GM12878 (cell line): ENCODE measurements at regions not wholly inside any gene's neighbourhood (a gene's known extent, or its start where the extent isn't known, plus 50 kb on each side); places are given as distances from the start of the nearest gene placed in this dataset.

Experiments
- ATAC-seq: fragments of 200-7000 bp; cut with Tn5 transposase; 3 replicates; pipeline ENCODE4 v1.9.1; 2020; ENCODE audit warnings: mild to moderate bottlenecking, moderate library complexity
- BruUV-seq: library from RNA; stranded (reverse); fragments of 400-500 nt; replicated peaks from 2 replicates; lab custom pipeline; 2021; lab: Mats Ljungman, UMichigan
- CTCF ChIA-PET: fragments of 300-600 bp; sonication (Branson Sonifier 250); formaldehyde crosslinking; extraction: SDS; loops from one replicate; lab custom pipeline; 2021; ENCODE audit warnings: inconsistent platforms; lab: Yijun Ruan, JAX
- POLR2A ChIA-PET: fragments of 350-600 bp; formaldehyde crosslinking; extraction: SDS; loops from one replicate; lab custom pipeline; 2021; ENCODE audit warnings: inconsistent platforms; lab: Charles Lee
- RAD21 ChIA-PET: fragments of 300-600 bp; sonication (Branson Sonifier 250); formaldehyde crosslinking; loops from one replicate; lab custom pipeline; 2023; ENCODE audit warnings: antibody characterized with exemption; ENCODE audit not compliant: unreplicated experiment; lab: Charles Lee
- SMC1A ChIA-PET: fragments of 300-600 bp; sonication (Branson Sonifier 250); formaldehyde crosslinking; loops from one replicate; lab custom pipeline; 2023; ENCODE audit not compliant: unreplicated experiment, uncharacterized antibody; lab: Charles Lee
- DNase-seq: peaks from one replicate; pipeline ENCODE4 v3.0.0-alpha.2; 2011; ENCODE audit warnings: low read depth, low spot score
- FAIRE-seq: peaks from 3 replicates; lab custom pipeline; 2011; peaks lifted over from hg19 to GRCh38; lab: Jason Lieb, UNC
- H2AFZ ChIP-seq: 2 replicates; pipeline ENCODE4 v1.6.0; 2011; ENCODE audit warnings: low read depth, low read length, control low read depth; ENCODE audit not compliant: control insufficient read depth
- H3K27ac ChIP-seq: 2 replicates; pipeline ENCODE4 v1.5.1; 2011; ENCODE audit warnings: control low read depth; ENCODE audit not compliant: control insufficient read depth, insufficient read depth
- H3K27me3 ChIP-seq, 2 experiments: replicated peaks in 1 of 2; 2 replicates each; pipeline versions ENCODE4 v1.6.0 to v1.6.1; 2011; ENCODE audit warnings: low read length in 1 of 2; ENCODE audit not compliant: control insufficient read depth in 2 of 2, insufficient read depth in 2 of 2
- H3K36me3 ChIP-seq, 2 experiments: 2 replicates each; pipeline ENCODE4 v1.5.1; 2011; ENCODE audit warnings: low read length in 1 of 2; ENCODE audit not compliant: control insufficient read depth in 2 of 2, insufficient read depth in 2 of 2
- H3K4me1 ChIP-seq: 2 replicates; pipeline ENCODE4 v1.6.1; 2011; ENCODE audit warnings: mild to moderate bottlenecking, low read length, moderate library complexity, mixed read lengths; ENCODE audit not compliant: control insufficient read depth, insufficient read depth
- H3K4me2 ChIP-seq: 2 replicates; pipeline ENCODE4 v1.6.0; 2011; ENCODE audit warnings: control low read depth; ENCODE audit not compliant: control insufficient read depth, insufficient read depth
- H3K4me3 ChIP-seq: fragments of 200-600 bp; sonication (generic); 2 replicates; pipeline ENCODE4 v1.5.1; 2016
- H3K79me2 ChIP-seq: 2 replicates; pipeline ENCODE4 v1.6.0; 2011; ENCODE audit warnings: low read length; ENCODE audit not compliant: control insufficient read depth, insufficient read depth
- H3K9ac ChIP-seq: 2 replicates; pipeline ENCODE4 v1.8.0; 2011; ENCODE audit warnings: low read length, control low read depth, mixed read lengths; ENCODE audit not compliant: control insufficient read depth, insufficient read depth
- H3K9me3 ChIP-seq: replicated peaks from 3 replicates; pipeline ENCODE4 v1.5.1; 2011; ENCODE audit warnings: mild to moderate bottlenecking, low read length; ENCODE audit not compliant: control insufficient read depth, insufficient read depth
- H4K20me1 ChIP-seq: 2 replicates; pipeline ENCODE4 v1.6.0; 2011; ENCODE audit not compliant: control insufficient read depth, insufficient read depth
- BRCA1 ChIP-seq: IDR thresholded peaks from 2 replicates; pipeline ENCODE4 v1.6.1; 2011; ENCODE audit warnings: low read depth, low read length, improper control_type of control experiment
- CBX3 ChIP-seq: fragments of 200-600 bp; sonication (generic); IDR thresholded peaks from 2 replicates; pipeline ENCODE4 v1.6.1; 2016; ENCODE audit warnings: low read depth, borderline replicate concordance
- CEBPZ ChIP-seq: fragments of 150-350 bp; IDR thresholded peaks from 2 replicates; pipeline ENCODE4 v1.6.1; 2016; ENCODE audit warnings: low read depth, low read length
- EED ChIP-seq: sonication (generic); IDR thresholded peaks from 2 replicates; pipeline ENCODE4 v1.6.1; 2016; ENCODE audit warnings: antibody characterized with exemption, low read depth
- FOXK2 ChIP-seq: fragments of 450-650 bp; IDR thresholded peaks from 2 replicates; pipeline ENCODE4 v1.6.1; 2017; ENCODE audit warnings: mild to moderate bottlenecking, moderate library complexity
- IKZF1 ChIP-seq: fragments of 450-650 bp; conservative IDR thresholded peaks from 2 replicates; pipeline ENCODE4 v1.6.1; 2017; ENCODE audit warnings: antibody characterized with exemption, mild to moderate bottlenecking
- IKZF2 ChIP-seq, 2 experiments: fragments of 450-650 bp; IDR thresholded peaks; 2 replicates each; pipeline ENCODE4 v1.6.1; 2017; ENCODE audit warnings: mild to moderate bottlenecking in 2 of 2, moderate library complexity in 2 of 2
- MAX ChIP-seq: IDR thresholded peaks from 2 replicates; pipeline ENCODE4 v1.6.1; 2012; ENCODE audit warnings: low read depth, low read length, improper control_type of control experiment
- NBN ChIP-seq: fragments of 450-650 bp; IDR thresholded peaks from 2 replicates; pipeline ENCODE4 v1.6.1; 2016
- NR2F1 ChIP-seq: fragments of 450-650 bp; conservative IDR thresholded peaks from 2 replicates; pipeline ENCODE4 v1.6.1; 2017; ENCODE audit warnings: mild to moderate bottlenecking
- PAX5 ChIP-seq: IDR thresholded peaks from 2 replicates; pipeline ENCODE4 v1.6.1; 2011; ENCODE audit warnings: low read depth, low read length, borderline replicate concordance
- RCOR1 ChIP-seq: conservative IDR thresholded peaks from 2 replicates; pipeline ENCODE4 v1.6.1; 2012; ENCODE audit warnings: low read depth, low read length, improper control_type of control experiment
- SIN3A ChIP-seq: IDR thresholded peaks from 2 replicates; pipeline ENCODE4 v1.6.1; 2012; ENCODE audit warnings: low read depth, low read length, improper control_type of control experiment
- SMARCA5 ChIP-seq: fragments of 450-650 bp; IDR thresholded peaks from 2 replicates; pipeline ENCODE4 v1.6.1; 2017; ENCODE audit warnings: mild to moderate bottlenecking
- SPI1 ChIP-seq: IDR thresholded peaks from 2 replicates; pipeline ENCODE4 v1.6.1; 2011; ENCODE audit warnings: low read depth, mild to moderate bottlenecking, low read length, moderate library complexity, borderline replicate concordance; ENCODE audit not compliant: insufficient read depth
- SUPT20H ChIP-seq: IDR thresholded peaks from 2 replicates; pipeline ENCODE4 v1.6.1; 2011; ENCODE audit warnings: low read depth, mild to moderate bottlenecking, low read length, moderate library complexity, borderline replicate concordance; ENCODE audit not compliant: control insufficient read depth
- TAF1 ChIP-seq: IDR thresholded peaks from 2 replicates; pipeline ENCODE4 v1.6.1; 2011; ENCODE audit warnings: mild to moderate bottlenecking, low read depth, low read length, borderline replicate concordance
- TARDBP ChIP-seq: IDR thresholded peaks from 2 replicates; pipeline ENCODE4 v1.6.1; 2016; ENCODE audit warnings: borderline replicate concordance
- WRNIP1 ChIP-seq: IDR thresholded peaks from 2 replicates; pipeline ENCODE4 v1.6.1; 2011; ENCODE audit warnings: low read depth, low read length, improper control_type of control experiment, borderline replicate concordance
- ZNF207 ChIP-seq: fragments of 450-650 bp; IDR thresholded peaks from 2 replicates; pipeline ENCODE4 v1.6.1; 2014; ENCODE audit warnings: antibody characterized with exemption, mild to moderate bottlenecking, borderline replicate concordance
- WGBS: methylation state at CpG from one replicate; pipeline ENCODE4 v1.1.6; 2016; ENCODE audit warnings: low lambda C conversion rate; ENCODE audit not compliant: insufficient replicate concordance, insufficient coverage; ENCODE audit errors: missing lambda C conversion rate; 5-methylcytosine and 5-hydroxymethylcytosine counted together
- in situ Hi-C: fragments of 300-500 bp; cut with MboI; formaldehyde crosslinking; loops from 9 replicates; pipeline ENCODE4 v1.14.3; 2018; ENCODE audit warnings: mixed read lengths
- intact Hi-C: fragments of 100-400 bp; cut with micrococcal nuclease; formaldehyde crosslinking; loops from one replicate; pipeline ENCODE4 v1.14.2; 2022; ENCODE audit not compliant: unreplicated experiment

- 17% methylated on average over 1 of the region's 1 CpG for WGBS
- FAIRE-seq (no peak), DNase-seq (no peak)
- H3K9me3 ChIP-seq = no peaks in the 10 kb centered on the region
- no peak overlapping the region for H3K4me3 ChIP-seq
- no peaks in the 10 kb centered on the region for H3K4me1 ChIP-seq
- ChIA-PET CTCF (no interaction called here), SMC1A (interaction anchor here (1.2 to 1.5 kb wide), 2 partner anchors 9 to 10 kb away, joined by 3 to 7 read pairs; no protein-coding TSS in a partner anchor)
- no peak overlapping the region for H3K4me2 ChIP-seq
- no peaks in the 10 kb centered on the region for H3K27me3 ChIP-seq
- intact Hi-C loops = no loop called here
- H2AFZ ChIP-seq = no peak overlapping the region
- BruUV-seq = no TSS peak
- TF ChIP-seq TAF1 = no peak
- TF ChIP-seq PAX5 = no peak
- no peak for TF ChIP-seq RCOR1
- no peak for TF ChIP-seq CBX3
- no peak for TF ChIP-seq IKZF1
- TF ChIP-seq SUPT20H = no peak
- no peak for TF ChIP-seq FOXK2
- TF ChIP-seq NR2F1 = no peak
- TF ChIP-seq SPI1 = no peak
- TF ChIP-seq SMARCA5 = no peak
- no peak for TF ChIP-seq WRNIP1
- no peak for TF ChIP-seq MAX
- no peak for TF ChIP-seq EED
- no peak for TF ChIP-seq TARDBP
- no peak for TF ChIP-seq NBN
- TF ChIP-seq CEBPZ = no peak
- no peak for TF ChIP-seq BRCA1
- TF ChIP-seq IKZF2 (IDR thresholded peaks at IDR 0.05) = no peak
- TF ChIP-seq ZNF207 = no peak
- no peak for TF ChIP-seq SIN3A
- TF ChIP-seq, all 136 proteins: peak for 0
- H3K79me2 ChIP-seq = no peaks in the 10 kb centered on the region
- in situ Hi-C loops = no loop called here
- H3K36me3 ChIP-seq = no peaks in the 10 kb centered on the region
- ChIA-PET POLR2A (no interaction called here), RAD21 (no interaction called here)
- ATAC-seq = no peak
- H3K27ac ChIP-seq = no peak overlapping the region
- no peak overlapping the region for H3K9ac ChIP-seq
- no peaks in the 10 kb centered on the region for H4K20me1 ChIP-seq
Observed at GRCh38 chr7:15068324-15068723, 165.8 kb upstream of the DGKB start.
